ENCODE measurements at regions not wholly inside any gene's neighbourhood (a gene's known extent, or its start where the extent isn't known, plus 50 kb on each side); places are given as distances from the start of the nearest gene placed in this dataset.

DNA sequence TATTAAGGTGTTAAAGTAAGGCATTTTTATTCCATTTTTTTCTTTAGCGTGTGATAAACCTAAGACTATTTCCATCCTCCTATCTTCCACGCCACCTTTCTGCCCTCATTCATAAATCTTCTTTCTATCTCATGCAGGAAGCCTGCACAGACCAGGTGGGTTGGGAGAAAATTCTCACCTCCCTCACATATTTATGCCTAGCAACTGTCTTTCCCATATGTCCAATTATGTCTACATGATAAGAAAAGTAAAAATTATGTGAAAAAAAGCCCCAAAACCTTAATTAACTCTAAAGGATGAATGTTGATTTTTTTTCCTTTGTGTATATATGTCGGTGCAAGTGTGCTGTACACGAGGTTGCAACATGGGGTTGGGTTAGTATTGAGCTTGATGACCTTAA is 225.6 kb upstream of the GCFC2 start:
- H3K36me3 ChIP-seq (ENCODE audit: control insufficient read depth in 1 of 2, insufficient read depth in 2 of 2, low read length in 2 of 2) = no peaks in the 10 kb centered on the region
- no peaks in the 10 kb centered on the region for H3K4me1 ChIP-seq (ENCODE audit: control insufficient read depth in 1 of 2, insufficient read depth in 2 of 2, low read length in 2 of 2)
- RAD21 ChIA-PET (ENCODE audit: low non-redundant PET in 1 of 2, low total read pairs in 2 of 2, uncharacterized antibody in 2 of 2, unreplicated experiment in 2 of 2) = no interaction called here
- TF ChIP-seq TCF7L2 (IDR thresholded peaks at IDR 0.05; ENCODE audit: borderline replicate concordance, extremely low read depth, insufficient read depth, insufficient read length) (no peak), YY1 (IDR thresholded peaks at IDR 0.05; ENCODE audit: extremely low read depth, insufficient replicate concordance, low read depth, low read length) (no peak), EZH2 (IDR thresholded peaks at IDR 0.05) (no peak), EGR1 (IDR thresholded peaks at IDR 0.05; ENCODE audit: low read depth) (no peak), ZNF274 (IDR thresholded peaks at IDR 0.05; ENCODE audit: low read depth, low read length) (no peak), POLR2A (IDR thresholded peaks at IDR 0.05; ENCODE audit: borderline replicate concordance, extremely low read depth, insufficient read depth, insufficient read length) (no peak), SIN3A (IDR thresholded peaks at IDR 0.05; ENCODE audit: low read depth) (no peak), FOSL1 (IDR thresholded peaks at IDR 0.05; ENCODE audit: low read depth) (no peak), CEBPB (IDR thresholded peaks at IDR 0.05; ENCODE audit: low read depth) (no peak), SP1 (IDR thresholded peaks at IDR 0.05; ENCODE audit: low read depth) (no peak), JUND (IDR thresholded peaks at IDR 0.05) (no peak)
- TF ChIP-seq, protein P1, sequence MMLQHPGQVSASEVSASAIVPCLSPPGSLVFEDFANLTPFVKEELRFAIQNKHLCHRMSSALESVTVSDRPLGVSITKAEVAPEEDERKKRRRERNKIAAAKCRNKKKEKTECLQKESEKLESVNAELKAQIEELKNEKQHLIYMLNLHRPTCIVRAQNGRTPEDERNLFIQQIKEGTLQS (IDR thresholded peaks at IDR 0.05) = no peak
- TF ChIP-seq, protein P2, sequence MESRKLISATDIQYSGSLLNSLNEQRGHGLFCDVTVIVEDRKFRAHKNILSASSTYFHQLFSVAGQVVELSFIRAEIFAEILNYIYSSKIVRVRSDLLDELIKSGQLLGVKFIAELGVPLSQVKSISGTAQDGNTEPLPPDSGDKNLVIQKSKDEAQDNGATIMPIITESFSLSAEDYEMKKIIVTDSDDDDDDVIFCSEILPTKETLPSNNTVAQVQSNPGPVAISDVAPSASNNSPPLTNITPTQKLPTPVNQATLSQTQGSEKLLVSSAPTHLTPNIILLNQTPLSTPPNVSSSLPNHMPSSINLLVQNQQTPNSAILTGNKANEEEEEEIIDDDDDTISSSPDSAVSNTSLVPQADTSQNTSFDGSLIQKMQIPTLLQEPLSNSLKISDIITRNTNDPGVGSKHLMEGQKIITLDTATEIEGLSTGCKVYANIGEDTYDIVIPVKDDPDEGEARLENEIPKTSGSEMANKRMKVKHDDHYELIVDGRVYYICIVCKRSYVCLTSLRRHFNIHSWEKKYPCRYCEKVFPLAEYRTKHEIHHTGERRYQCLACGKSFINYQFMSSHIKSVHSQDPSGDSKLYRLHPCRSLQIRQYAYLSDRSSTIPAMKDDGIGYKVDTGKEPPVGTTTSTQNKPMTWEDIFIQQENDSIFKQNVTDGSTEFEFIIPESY (IDR thresholded peaks at IDR 0.05; ENCODE audit: extremely low read depth, insufficient replicate concordance, low read length) = no peak
- TF ChIP-seq, protein P3, sequence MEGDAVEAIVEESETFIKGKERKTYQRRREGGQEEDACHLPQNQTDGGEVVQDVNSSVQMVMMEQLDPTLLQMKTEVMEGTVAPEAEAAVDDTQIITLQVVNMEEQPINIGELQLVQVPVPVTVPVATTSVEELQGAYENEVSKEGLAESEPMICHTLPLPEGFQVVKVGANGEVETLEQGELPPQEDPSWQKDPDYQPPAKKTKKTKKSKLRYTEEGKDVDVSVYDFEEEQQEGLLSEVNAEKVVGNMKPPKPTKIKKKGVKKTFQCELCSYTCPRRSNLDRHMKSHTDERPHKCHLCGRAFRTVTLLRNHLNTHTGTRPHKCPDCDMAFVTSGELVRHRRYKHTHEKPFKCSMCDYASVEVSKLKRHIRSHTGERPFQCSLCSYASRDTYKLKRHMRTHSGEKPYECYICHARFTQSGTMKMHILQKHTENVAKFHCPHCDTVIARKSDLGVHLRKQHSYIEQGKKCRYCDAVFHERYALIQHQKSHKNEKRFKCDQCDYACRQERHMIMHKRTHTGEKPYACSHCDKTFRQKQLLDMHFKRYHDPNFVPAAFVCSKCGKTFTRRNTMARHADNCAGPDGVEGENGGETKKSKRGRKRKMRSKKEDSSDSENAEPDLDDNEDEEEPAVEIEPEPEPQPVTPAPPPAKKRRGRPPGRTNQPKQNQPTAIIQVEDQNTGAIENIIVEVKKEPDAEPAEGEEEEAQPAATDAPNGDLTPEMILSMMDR (IDR thresholded peaks at IDR 0.05 in 2 of 3, conservative IDR thresholded peaks at IDR 0.05 in 1 of 3; ENCODE audit: borderline replicate concordance in 1 of 3, insufficient read depth in 1 of 3, low read depth in 2 of 3, low read length in 2 of 3) = no peak
- TF ChIP-seq, protein P4, sequence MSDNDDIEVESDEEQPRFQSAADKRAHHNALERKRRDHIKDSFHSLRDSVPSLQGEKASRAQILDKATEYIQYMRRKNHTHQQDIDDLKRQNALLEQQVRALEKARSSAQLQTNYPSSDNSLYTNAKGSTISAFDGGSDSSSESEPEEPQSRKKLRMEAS (IDR thresholded peaks at IDR 0.05) = no peak
- TF ChIP-seq, protein P5, sequence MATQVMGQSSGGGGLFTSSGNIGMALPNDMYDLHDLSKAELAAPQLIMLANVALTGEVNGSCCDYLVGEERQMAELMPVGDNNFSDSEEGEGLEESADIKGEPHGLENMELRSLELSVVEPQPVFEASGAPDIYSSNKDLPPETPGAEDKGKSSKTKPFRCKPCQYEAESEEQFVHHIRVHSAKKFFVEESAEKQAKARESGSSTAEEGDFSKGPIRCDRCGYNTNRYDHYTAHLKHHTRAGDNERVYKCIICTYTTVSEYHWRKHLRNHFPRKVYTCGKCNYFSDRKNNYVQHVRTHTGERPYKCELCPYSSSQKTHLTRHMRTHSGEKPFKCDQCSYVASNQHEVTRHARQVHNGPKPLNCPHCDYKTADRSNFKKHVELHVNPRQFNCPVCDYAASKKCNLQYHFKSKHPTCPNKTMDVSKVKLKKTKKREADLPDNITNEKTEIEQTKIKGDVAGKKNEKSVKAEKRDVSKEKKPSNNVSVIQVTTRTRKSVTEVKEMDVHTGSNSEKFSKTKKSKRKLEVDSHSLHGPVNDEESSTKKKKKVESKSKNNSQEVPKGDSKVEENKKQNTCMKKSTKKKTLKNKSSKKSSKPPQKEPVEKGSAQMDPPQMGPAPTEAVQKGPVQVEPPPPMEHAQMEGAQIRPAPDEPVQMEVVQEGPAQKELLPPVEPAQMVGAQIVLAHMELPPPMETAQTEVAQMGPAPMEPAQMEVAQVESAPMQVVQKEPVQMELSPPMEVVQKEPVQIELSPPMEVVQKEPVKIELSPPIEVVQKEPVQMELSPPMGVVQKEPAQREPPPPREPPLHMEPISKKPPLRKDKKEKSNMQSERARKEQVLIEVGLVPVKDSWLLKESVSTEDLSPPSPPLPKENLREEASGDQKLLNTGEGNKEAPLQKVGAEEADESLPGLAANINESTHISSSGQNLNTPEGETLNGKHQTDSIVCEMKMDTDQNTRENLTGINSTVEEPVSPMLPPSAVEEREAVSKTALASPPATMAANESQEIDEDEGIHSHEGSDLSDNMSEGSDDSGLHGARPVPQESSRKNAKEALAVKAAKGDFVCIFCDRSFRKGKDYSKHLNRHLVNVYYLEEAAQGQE (IDR thresholded peaks at IDR 0.05; ENCODE audit: low read depth) = no peak
- no peaks in the 10 kb centered on the region for H3K79me2 ChIP-seq (ENCODE audit: insufficient read depth, low read length)
- H3K9ac ChIP-seq (ENCODE audit: low read length) = no peak overlapping the region
- ATAC-seq = no peak
- peaks cover 0 to 13% of the 10 kb centered on the region in 2 experiments; a peak in 2 of 4 replicates for H3K9me3 ChIP-seq (ENCODE audit: control insufficient read depth in 1 of 2, insufficient read depth in 1 of 2, low read depth in 1 of 2, low read length in 2 of 2)
- H4K20me1 ChIP-seq (ENCODE audit: insufficient read depth) = no peaks in the 10 kb centered on the region
- intact Hi-C loops (cut with micrococcal nuclease) = no loop called here
- no peak overlapping the region for H3K4me2 ChIP-seq (ENCODE audit: low read length)
- H3K27me3 ChIP-seq (ENCODE audit: insufficient read depth, low read length) = no peaks in the 10 kb centered on the region
- H3K9me2 ChIP-seq (ENCODE audit: insufficient read depth) = no peaks in the 10 kb centered on the region
- CTCF ChIA-PET = no interaction called here
- H2AFZ ChIP-seq (ENCODE audit: low read depth, low read length, poor library complexity, severe bottlenecking) = no peak overlapping the region
- POLR2A ChIA-PET = no interaction called here
- no peak overlapping the region for H3K4me3 ChIP-seq (replicated peaks in 1 of 2; ENCODE audit: low read depth in 1 of 2, low read length in 2 of 2)
- no peak overlapping the region for H3K27ac ChIP-seq (ENCODE audit: low read depth, low read length)
- DNase-seq (ENCODE audit: low read depth, low spot score) = no peak
- no TSS peak for BruUV-seq (replicated peaks)
